ENCODE measurements at regions not wholly inside any gene's neighbourhood (a gene's known extent, or its start where the extent isn't known, plus 50 kb on each side); places are given as distances from the start of the nearest gene placed in this dataset.

DNA sequence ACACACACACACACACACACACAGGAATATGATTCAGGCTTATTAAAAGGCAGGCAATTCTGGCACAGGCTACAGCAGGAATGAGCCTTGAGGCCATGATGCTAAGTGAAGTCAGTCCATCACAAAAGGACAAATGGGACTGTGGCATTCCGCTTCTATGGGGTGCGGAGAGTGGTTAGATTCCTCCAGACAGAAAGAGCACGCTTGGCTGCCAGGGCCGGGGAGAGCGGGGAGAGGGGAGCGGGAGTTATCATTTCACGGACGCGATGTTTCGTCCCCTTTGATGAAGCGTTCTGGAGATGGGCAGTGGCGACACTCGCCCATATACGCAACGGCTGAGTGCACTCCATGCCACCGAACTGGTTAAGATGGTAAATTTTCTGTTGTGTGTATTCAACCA is 58.5 kb upstream of the FAM174B start:
- TF ChIP-seq, protein P1, sequence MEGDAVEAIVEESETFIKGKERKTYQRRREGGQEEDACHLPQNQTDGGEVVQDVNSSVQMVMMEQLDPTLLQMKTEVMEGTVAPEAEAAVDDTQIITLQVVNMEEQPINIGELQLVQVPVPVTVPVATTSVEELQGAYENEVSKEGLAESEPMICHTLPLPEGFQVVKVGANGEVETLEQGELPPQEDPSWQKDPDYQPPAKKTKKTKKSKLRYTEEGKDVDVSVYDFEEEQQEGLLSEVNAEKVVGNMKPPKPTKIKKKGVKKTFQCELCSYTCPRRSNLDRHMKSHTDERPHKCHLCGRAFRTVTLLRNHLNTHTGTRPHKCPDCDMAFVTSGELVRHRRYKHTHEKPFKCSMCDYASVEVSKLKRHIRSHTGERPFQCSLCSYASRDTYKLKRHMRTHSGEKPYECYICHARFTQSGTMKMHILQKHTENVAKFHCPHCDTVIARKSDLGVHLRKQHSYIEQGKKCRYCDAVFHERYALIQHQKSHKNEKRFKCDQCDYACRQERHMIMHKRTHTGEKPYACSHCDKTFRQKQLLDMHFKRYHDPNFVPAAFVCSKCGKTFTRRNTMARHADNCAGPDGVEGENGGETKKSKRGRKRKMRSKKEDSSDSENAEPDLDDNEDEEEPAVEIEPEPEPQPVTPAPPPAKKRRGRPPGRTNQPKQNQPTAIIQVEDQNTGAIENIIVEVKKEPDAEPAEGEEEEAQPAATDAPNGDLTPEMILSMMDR (IDR thresholded peaks at IDR 0.05; ENCODE audit: insufficient read depth, low read length, poor library complexity, severe bottlenecking), result no peak
- TF ChIP-seq EZH2phosphoT487 (conservative IDR thresholded peaks at IDR 0.05; ENCODE audit: low read length), result no peak

Measured in SU-DHL-6 (cell line).